Spleen (tissue), 11 donors: ENCODE measurements at regions not wholly inside any gene's neighbourhood (a gene's known extent, or its start where the extent isn't known, plus 50 kb on each side); places are given as distances from the start of the nearest gene placed in this dataset.
A peak's percentile ranks its signal among the peaks of the same experiment; 100 is the strongest.

Experiments
- DNase-seq: peaks from one replicate; pipeline ENCODE4 v3.0.0-alpha.2; 2020
- H3K27ac ChIP-seq, 8 donors: fragments of 200-600 bp; sonication (generic) in 7 of 8; 1 replicate in 4 of 8; 2 replicates in 4 of 8; pipeline versions ENCODE4 v1.5.0 to v1.8.0; 2016 to 2021; ENCODE audit warnings: inconsistent platforms in 4 of 8, mild to moderate bottlenecking in 4 of 8, moderate library complexity in 1 of 8
- H3K27me3 ChIP-seq, 7 donors: fragments of 200-600 bp; sonication (generic) in 6 of 7; replicated peaks in 1 of 7; 1 replicate in 4 of 7; 2 replicates in 3 of 7; pipeline versions ENCODE4 v1.5.0 to v1.8.0; 2016 to 2021; ENCODE audit warnings: inconsistent platforms in 3 of 7, mild to moderate bottlenecking in 1 of 7
- H3K36me3 ChIP-seq, 6 donors: fragments of 200-600 bp; sonication (generic) in 5 of 6; 1 replicate in 4 of 6; 2 replicates in 2 of 6; pipeline versions ENCODE4 v1.5.0 to v1.8.0; 2016 to 2021; ENCODE audit warnings: inconsistent platforms in 2 of 6
- H3K4me1 ChIP-seq, 6 donors: fragments of 200-600 bp; sonication (generic) in 5 of 6; 1 replicate in 3 of 6; 2 replicates in 3 of 6; pipeline versions ENCODE4 v1.5.0 to v1.8.0; 2016 to 2021; ENCODE audit warnings: inconsistent platforms in 3 of 6
- H3K4me3 ChIP-seq, 8 donors: fragments of 200-600 bp; sonication (generic) in 7 of 8; 1 replicate in 4 of 8; 2 replicates in 4 of 8; pipeline versions ENCODE4 v1.5.0 to v1.8.0; 2016 to 2021; ENCODE audit warnings: inconsistent platforms in 4 of 8, mild to moderate bottlenecking in 4 of 8, moderate library complexity in 2 of 8
- H3K9me3 ChIP-seq, 8 donors: fragments of 200-600 bp; sonication (generic) in 7 of 8; 1 replicate in 4 of 8; 2 replicates in 4 of 8; pipeline versions ENCODE4 v1.5.0 to v1.8.0; 2016 to 2021; ENCODE audit warnings: inconsistent platforms in 4 of 8
- POLR2A ChIP-seq, 3 donors: fragments of 450-650 bp; IDR thresholded peaks; one replicate each; pipeline ENCODE4 v1.5.1; 2017; ENCODE audit warnings: antibody characterized with exemption in 3 of 3, mild to moderate bottlenecking in 1 of 3
- POLR2AphosphoS5 ChIP-seq, 3 donors: sonication (generic); formaldehyde crosslinking; IDR thresholded peaks; one replicate each; pipeline ENCODE4 v1.5.1; 2017; ENCODE audit warnings: antibody characterized with exemption in 3 of 3
- WGBS, 5 donors: extraction: QIAGEN DNeasy Blood & Tissue Kit in 3 of 5; methylation state at CpG; one replicate each; pipeline versions ENCODE4 v1.1.5 to v1.1.7; 2013 to 2018; 5-methylcytosine and 5-hydroxymethylcytosine counted together
- intact Hi-C: fragments of 100-400 bp; cut with DNase I; formaldehyde crosslinking; loops from one replicate; pipeline ENCODE4 v1.15.0; 2023; ENCODE audit warnings: low total_unique reads
- TF ChIP-seq, protein P1 (sequence below), 11 experiments: fragments of 200-600 bp in 7 of 11; fragments of 450-650 bp in 4 of 11; sonication (generic) in 4 of 11; IDR thresholded peaks in 8 of 11; conservative IDR thresholded peaks in 3 of 11; 1 replicate in 7 of 11; 2 replicates in 4 of 11; pipeline versions ENCODE4 v1.4.0 to v1.8.0; 2016 to 2021; ENCODE audit warnings: antibody characterized with exemption in 11 of 11, inconsistent platforms in 4 of 11, mild to moderate bottlenecking in 1 of 11
- donor health status: healthy with polysubstance abuse.
- donor health status: DM: no; HTN: no; CAD: no; lungs with moderate emphysema.
- donor health status: DM: no; HTN: no; CAD: no.
- donor health status: Bipolar disorder and iron deficiency.
- donor health status: healthy.
- donor health status: DM: no; HTN: no; CAD: no.
- donor health status: DM: yes; HTN: yes; CAD: no.

DNA sequence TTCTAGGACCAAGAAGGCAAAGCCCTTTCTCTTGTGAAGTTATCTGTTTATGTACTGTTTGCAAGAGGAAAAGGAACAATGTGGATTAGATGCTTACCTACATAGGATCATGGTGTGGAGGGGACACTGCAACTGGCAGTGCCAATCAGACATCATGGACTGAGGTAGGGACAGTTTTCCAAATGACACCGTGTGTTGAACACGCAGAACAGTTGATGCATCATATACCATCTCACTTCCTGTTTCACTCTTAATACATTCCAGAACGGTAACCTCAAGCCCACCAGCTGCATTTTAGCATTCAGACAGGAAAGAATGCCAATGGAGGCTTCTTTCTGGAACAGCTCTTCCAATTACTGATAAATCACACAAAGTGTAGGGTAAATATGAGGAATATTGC lies 397.7 kb upstream of the LMCD1 start:
- no peaks in the 10 kb centered on the region for H3K9me3 ChIP-seq
- H3K27ac ChIP-seq: no peak overlapping the region
- TF ChIP-seq POLR2A (IDR thresholded peaks at IDR 0.05) (no peak), POLR2AphosphoS5 (IDR thresholded peaks at IDR 0.05) (no peak)
- TF ChIP-seq, protein P1, sequence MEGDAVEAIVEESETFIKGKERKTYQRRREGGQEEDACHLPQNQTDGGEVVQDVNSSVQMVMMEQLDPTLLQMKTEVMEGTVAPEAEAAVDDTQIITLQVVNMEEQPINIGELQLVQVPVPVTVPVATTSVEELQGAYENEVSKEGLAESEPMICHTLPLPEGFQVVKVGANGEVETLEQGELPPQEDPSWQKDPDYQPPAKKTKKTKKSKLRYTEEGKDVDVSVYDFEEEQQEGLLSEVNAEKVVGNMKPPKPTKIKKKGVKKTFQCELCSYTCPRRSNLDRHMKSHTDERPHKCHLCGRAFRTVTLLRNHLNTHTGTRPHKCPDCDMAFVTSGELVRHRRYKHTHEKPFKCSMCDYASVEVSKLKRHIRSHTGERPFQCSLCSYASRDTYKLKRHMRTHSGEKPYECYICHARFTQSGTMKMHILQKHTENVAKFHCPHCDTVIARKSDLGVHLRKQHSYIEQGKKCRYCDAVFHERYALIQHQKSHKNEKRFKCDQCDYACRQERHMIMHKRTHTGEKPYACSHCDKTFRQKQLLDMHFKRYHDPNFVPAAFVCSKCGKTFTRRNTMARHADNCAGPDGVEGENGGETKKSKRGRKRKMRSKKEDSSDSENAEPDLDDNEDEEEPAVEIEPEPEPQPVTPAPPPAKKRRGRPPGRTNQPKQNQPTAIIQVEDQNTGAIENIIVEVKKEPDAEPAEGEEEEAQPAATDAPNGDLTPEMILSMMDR (IDR thresholded peaks at IDR 0.05 in 8 of 11, conservative IDR thresholded peaks at IDR 0.05 in 3 of 11): no peak
- intact Hi-C loops: no loop called here
- no peak overlapping the region for H3K4me3 ChIP-seq
- 42 to 56% (median 45%) methylated on average over 3 of the region's 3 CpGs for whole genome bisulfite sequencing, 5 donors
- no peaks in the 10 kb centered on the region for H3K4me1 ChIP-seq
- no peaks in the 10 kb centered on the region for H3K36me3 ChIP-seq
- no peaks in the 10 kb centered on the region for H3K27me3 ChIP-seq
- DNase-seq: no peak

GRCh38 chr3:8106921-8107320 lies 394.7 kb upstream of the LMCD1 start:
- WGBS, 5 donors: 92 to 98% (median 97%) methylated on average over 2 of the region's 2 CpGs
- no peak for DNase-seq
- Histone ChIP-seq H3K9me3 (no peaks in the 10 kb centered on the region), H3K36me3 (no peaks in the 10 kb centered on the region), H3K27me3 (no peaks in the 10 kb centered on the region), H3K27ac (no peak overlapping the region), H3K4me3 (no peak overlapping the region), H3K4me1 (peaks cover 0 to 14% (median 6%) of the 10 kb centered on the region in 6 donors)
- TF ChIP-seq POLR2A (IDR thresholded peaks at IDR 0.05) (no peak), POLR2AphosphoS5 (IDR thresholded peaks at IDR 0.05) (no peak)
- TF ChIP-seq, protein P1 (IDR thresholded peaks at IDR 0.05 in 8 of 11, conservative IDR thresholded peaks at IDR 0.05 in 3 of 11): no peak
- intact Hi-C loops: no loop called here

GRCh38 chr3:8110966-8111798 lies 390.4 kb upstream of the LMCD1 start:
- H3K27ac ChIP-seq: peak overlapping the region in 1 of 8 donors; percentile 21
- WGBS, 5 donors: 21 to 32% (median 27%) methylated on average over 14 of the region's 14 CpGs
- H3K36me3 ChIP-seq: no peaks in the 10 kb centered on the region
- no peaks in the 10 kb centered on the region for H3K9me3 ChIP-seq
- peak overlapping the region in 2 of 8 donors; percentile 23 to 55 for H3K4me3 ChIP-seq
- TF ChIP-seq POLR2AphosphoS5 (IDR thresholded peaks at IDR 0.05) (no peak), POLR2A (IDR thresholded peaks at IDR 0.05) (no peak)
- TF ChIP-seq, protein P1 (IDR thresholded peaks at IDR 0.05 in 8 of 11, conservative IDR thresholded peaks at IDR 0.05 in 3 of 11): peak; percentile 59 to 83 (median 73)
- no peaks in the 10 kb centered on the region for H3K27me3 ChIP-seq
- no peak for DNase-seq
- peaks cover 0 to 14% (median 6%) of the 10 kb centered on the region in 6 donors for H3K4me1 ChIP-seq
- intact Hi-C loops: no loop called here

- no peaks in the 10 kb centered on the region for H3K27me3 ChIP-seq
- no peak overlapping the region for H3K27ac ChIP-seq
- no peaks in the 10 kb centered on the region for H3K9me3 ChIP-seq
- H3K4me3 ChIP-seq: no peak overlapping the region
- peaks cover 0 to 14% (median 6%) of the 10 kb centered on the region in 6 donors for H3K4me1 ChIP-seq
- TF ChIP-seq POLR2AphosphoS5 (IDR thresholded peaks at IDR 0.05) (no peak), POLR2A (IDR thresholded peaks at IDR 0.05) (no peak)
- TF ChIP-seq, protein P1 (IDR thresholded peaks at IDR 0.05 in 8 of 11, conservative IDR thresholded peaks at IDR 0.05 in 3 of 11): no peak
- no peak for DNase-seq
- no peaks in the 10 kb centered on the region for H3K36me3 ChIP-seq
- 59 to 64% (median 62%) methylated on average over 7 of the region's 7 CpGs for WGBS, 5 donors
- intact Hi-C loops: no loop called here
Measured at GRCh38 chr3:8112587-8112986, 389.0 kb upstream of the LMCD1 start.
